K562 (cell line): ENCODE measurements at regions not wholly inside any gene's neighbourhood (a gene's known extent, or its start where the extent isn't known, plus 50 kb on each side); places are given as distances from the start of the nearest gene placed in this dataset.

Experiments
- ATAC-seq: fragments of 200-7000 bp; cut with Tn5 transposase; 3 replicates; pipeline ENCODE4 v1.9.1; 2020; ENCODE audit warnings: moderate library complexity
- BruUV-seq: library from RNA; stranded (reverse); fragments of 400-500 nt; replicated peaks from 2 replicates; lab custom pipeline; 2021; lab: Mats Ljungman, UMichigan
- CTCF ChIA-PET: fragments of 300-600 bp; formaldehyde crosslinking; extraction: SDS; loops from one replicate; lab custom pipeline; 2021; ENCODE audit warnings: low intra/inter-chr PET ratio; lab: Yijun Ruan, JAX
- POLR2A ChIA-PET: fragments of 300-600, 350-650 bp; sonication (Branson Sonifier 250); formaldehyde crosslinking; extraction: SDS; loops from one replicate; lab custom pipeline; 2021; ENCODE audit warnings: antibody characterized with exemption, inconsistent platforms; lab: Yijun Ruan, JAX
- DNase-seq, 4 experiments: peaks; one replicate each; pipeline versions ENCODE4 v3.0.0 to v3.0.0-alpha.2; 2011 to 2018; ENCODE audit warnings: low spot score in 3 of 4, mixed read lengths in 3 of 4; ENCODE audit errors: extremely low read depth in 1 of 4
- FAIRE-seq: peaks from 2 replicates; lab custom pipeline; 2011; peaks lifted over from hg19 to GRCh38; lab: Jason Lieb, UNC
- H2AFZ ChIP-seq: 2 replicates; pipeline ENCODE4 v1.6.0; 2011; ENCODE audit warnings: low read depth, low read length, control low read depth, inconsistent platforms
- H3K27ac ChIP-seq: fragments of 200-600 bp; 3 replicates; pipeline ENCODE4 v1.8.0; 2011; ENCODE audit warnings: low read depth, mild to moderate bottlenecking, control low read depth, inconsistent platforms, low read length, moderate library complexity, mixed read lengths; ENCODE audit errors: extremely low read depth
- H3K27me3 ChIP-seq, 2 experiments: fragments of 300-600 bp in 1 of 2; 2 replicates in 1 of 2; 3 replicates in 1 of 2; pipeline versions ENCODE4 v1.6.0 to v1.8.0; 2011; ENCODE audit warnings: inconsistent platforms in 2 of 2, low read length in 2 of 2, mild to moderate bottlenecking in 1 of 2, mixed read lengths in 1 of 2, moderate library complexity in 1 of 2; ENCODE audit not compliant: control insufficient read depth in 2 of 2, insufficient read depth in 2 of 2
- H3K36me3 ChIP-seq: fragments of 300-600 bp; 3 replicates; pipeline ENCODE4 v1.8.0; 2011; ENCODE audit warnings: mild to moderate bottlenecking, low read length, inconsistent platforms; ENCODE audit not compliant: control insufficient read depth, insufficient read depth
- H3K4me1 ChIP-seq, 2 experiments: fragments of 200-600 bp in 1 of 2; replicated peaks in 1 of 2; 2 replicates in 1 of 2; 3 replicates in 1 of 2; pipeline versions ENCODE4 v1.5.1 to v1.8.0; 2011; ENCODE audit warnings: inconsistent platforms in 2 of 2, low read length in 2 of 2, mild to moderate bottlenecking in 1 of 2, mixed read lengths in 1 of 2, moderate library complexity in 1 of 2; ENCODE audit not compliant: control insufficient read depth in 2 of 2, insufficient read depth in 2 of 2
- H3K4me2 ChIP-seq: 2 replicates; pipeline ENCODE4 v1.6.1; 2011; ENCODE audit warnings: low read length, control low read depth, inconsistent platforms, mixed read lengths; ENCODE audit not compliant: insufficient read depth
- H3K4me3 ChIP-seq: fragments of 200-600 bp; sonication (generic), shearing (Covaris generic); 2 replicates; pipeline ENCODE4 v1.5.1; 2016; ENCODE audit warnings: control low read depth, inconsistent platforms
- H3K79me2 ChIP-seq: fragments of 200-600 bp; 3 replicates; pipeline ENCODE4 v1.8.0; 2011; ENCODE audit warnings: low read length, inconsistent platforms; ENCODE audit not compliant: control insufficient read depth, insufficient read depth
- H3K9ac ChIP-seq, 2 experiments: 2 replicates each; pipeline versions ENCODE4 v1.6.0 to v1.6.1; 2011; ENCODE audit warnings: low read depth in 2 of 2, low read length in 2 of 2, control low read depth in 1 of 2, inconsistent platforms in 1 of 2, mild to moderate bottlenecking in 1 of 2, mixed read lengths in 1 of 2; ENCODE audit not compliant: insufficient read depth in 1 of 2
- H3K9me1 ChIP-seq: one replicate; pipeline ENCODE4 v1.6.0; 2011; ENCODE audit warnings: inconsistent platforms, mild to moderate bottlenecking, low read length, moderate library complexity; ENCODE audit not compliant: control insufficient read depth, insufficient read depth
- H3K9me3 ChIP-seq: replicated peaks from 2 replicates; pipeline ENCODE4 v1.5.1; 2011; ENCODE audit warnings: low read depth, low read length, inconsistent platforms; ENCODE audit not compliant: control insufficient read depth, insufficient read depth
- H4K20me1 ChIP-seq: replicated peaks from 2 replicates; pipeline ENCODE4 v1.6.1; 2011; ENCODE audit warnings: low read length, inconsistent platforms, mixed read lengths; ENCODE audit not compliant: control insufficient read depth, insufficient read depth
- EHMT2 ChIP-seq: fragments of 450-650 bp; IDR thresholded peaks from 2 replicates; pipeline ENCODE4 v1.6.1; 2018; ENCODE audit warnings: antibody characterized with exemption
- FUS ChIP-seq: fragments of 200-400 bp; formaldehyde crosslinking; optimal IDR thresholded peaks from 2 replicates; pipeline ENCODE3; 2017; ENCODE audit warnings: low read depth, low read length
- HDAC2 ChIP-seq: fragments of 450-650 bp; IDR thresholded peaks from 2 replicates; pipeline ENCODE4 v1.6.1; 2016; ENCODE audit warnings: mild to moderate bottlenecking
- HMGN3 ChIP-seq: IDR thresholded peaks from 2 replicates; pipeline ENCODE4 v1.6.1; 2011; ENCODE audit warnings: borderline replicate concordance, low read depth, mild to moderate bottlenecking, mixed read lengths, low read length; ENCODE audit not compliant: insufficient read length; ENCODE audit errors: extremely low read depth
- KLF1 ChIP-seq: fragments of 450-650 bp; IDR thresholded peaks from 2 replicates; pipeline ENCODE4 v1.6.1; 2016; ENCODE audit warnings: missing genetic modification characterization, missing compliant biosample characterization
- POU5F1 ChIP-seq: fragments of 150-350 bp; IDR thresholded peaks from 2 replicates; pipeline ENCODE4 v1.6.1; 2014; ENCODE audit warnings: borderline replicate concordance, low read length, low read depth, mild to moderate bottlenecking; ENCODE audit not compliant: partially characterized antibody
- PRDM10 ChIP-seq: fragments of 450-650 bp; IDR thresholded peaks from 2 replicates; pipeline ENCODE4 v1.6.1; 2018; ENCODE audit not compliant: partially characterized antibody
- RBM14 ChIP-seq: fragments of 200-400 bp; formaldehyde crosslinking; IDR thresholded peaks from 2 replicates; pipeline ENCODE4 v1.6.1; 2018; ENCODE audit warnings: low read depth, mild to moderate bottlenecking, low read length, moderate library complexity, borderline replicate concordance; ENCODE audit not compliant: insufficient read depth
- RFX5 ChIP-seq: IDR thresholded peaks from 2 replicates; pipeline ENCODE4 v1.6.1; 2011; ENCODE audit warnings: low read depth, mild to moderate bottlenecking, improper control_type of control experiment, low read length
- SMAD3 ChIP-seq: fragments of 450-650 bp; formaldehyde crosslinking; conservative IDR thresholded peaks from 2 replicates; pipeline ENCODE4 v1.4.0; 2020; ENCODE audit warnings: mild to moderate bottlenecking
- TEAD2 ChIP-seq: fragments of 450-650 bp; IDR thresholded peaks from 2 replicates; pipeline ENCODE4 v1.6.1; 2016; ENCODE audit warnings: missing genetic modification characterization, control low read depth, missing compliant biosample characterization
- THRAP3 ChIP-seq: fragments of 450-650 bp; IDR thresholded peaks from 2 replicates; pipeline ENCODE4 v1.6.1; 2016; ENCODE audit warnings: mild to moderate bottlenecking, inconsistent platforms, borderline replicate concordance
- ZNF184 ChIP-seq: sonication (generic); formaldehyde crosslinking; IDR thresholded peaks from 2 replicates; pipeline ENCODE4 v1.5.0; 2020; ENCODE audit warnings: missing genetic modification reagents
- ZNF408 ChIP-seq: fragments of 250-450 bp; sonication (Bioruptor Pico); IDR thresholded peaks from 2 replicates; pipeline ENCODE4 v1.4.0; 2020; ENCODE audit warnings: low read depth, mild to moderate bottlenecking, moderate library complexity
- ZNF75A ChIP-seq: fragments of 450-650 bp; formaldehyde crosslinking; IDR thresholded peaks from 2 replicates; pipeline ENCODE4 v1.4.0; 2020; ENCODE audit warnings: mild to moderate bottlenecking
- WGBS: fragments of 100-300 bp; shearing (Covaris generic); methylation state at CpG from one replicate; pipeline ENCODE4 v1.1.6; 2016; ENCODE audit warnings: low coverage, mixed read lengths; ENCODE audit not compliant: insufficient coverage; ENCODE audit errors: missing lambda C conversion rate; 5-methylcytosine and 5-hydroxymethylcytosine counted together
- in situ Hi-C: fragments of 300-500 bp; cut with MboI; formaldehyde crosslinking; loops from 4 replicates; pipeline ENCODE4 v1.15.0; 2018; ENCODE audit warnings: inconsistent platforms, mixed read lengths
- intact Hi-C: fragments of 100-400 bp; cut with micrococcal nuclease; formaldehyde crosslinking; loops from 2 replicates; pipeline ENCODE4 v1.14.2; 2022
- TF ChIP-seq, protein P1 (sequence below), 3 experiments: IDR thresholded peaks in 2 of 3; conservative IDR thresholded peaks in 1 of 3; 2 replicates each; pipeline ENCODE4 v1.5.1; 2011 to 2012; ENCODE audit warnings: low read length in 3 of 3, mild to moderate bottlenecking in 3 of 3, control low read depth in 2 of 3, improper control_type of control experiment in 1 of 3, inconsistent platforms in 1 of 3, low read depth in 1 of 3, mixed read lengths in 1 of 3, moderate library complexity in 1 of 3; ENCODE audit not compliant: insufficient read depth in 2 of 3
- TF ChIP-seq, protein P2 (sequence below), 2 experiments: fragments of 250-450 bp in 1 of 2; fragments of 450-650 bp in 1 of 2; sonication (Bioruptor Pico) in 1 of 2; IDR thresholded peaks; 2 replicates each; pipeline versions ENCODE4 v1.6.1 to v1.8.0; 2016 to 2021; ENCODE audit warnings: mild to moderate bottlenecking in 2 of 2, moderate library complexity in 2 of 2, missing compliant biosample characterization in 1 of 2, missing genetic modification characterization in 1 of 2

DNA sequence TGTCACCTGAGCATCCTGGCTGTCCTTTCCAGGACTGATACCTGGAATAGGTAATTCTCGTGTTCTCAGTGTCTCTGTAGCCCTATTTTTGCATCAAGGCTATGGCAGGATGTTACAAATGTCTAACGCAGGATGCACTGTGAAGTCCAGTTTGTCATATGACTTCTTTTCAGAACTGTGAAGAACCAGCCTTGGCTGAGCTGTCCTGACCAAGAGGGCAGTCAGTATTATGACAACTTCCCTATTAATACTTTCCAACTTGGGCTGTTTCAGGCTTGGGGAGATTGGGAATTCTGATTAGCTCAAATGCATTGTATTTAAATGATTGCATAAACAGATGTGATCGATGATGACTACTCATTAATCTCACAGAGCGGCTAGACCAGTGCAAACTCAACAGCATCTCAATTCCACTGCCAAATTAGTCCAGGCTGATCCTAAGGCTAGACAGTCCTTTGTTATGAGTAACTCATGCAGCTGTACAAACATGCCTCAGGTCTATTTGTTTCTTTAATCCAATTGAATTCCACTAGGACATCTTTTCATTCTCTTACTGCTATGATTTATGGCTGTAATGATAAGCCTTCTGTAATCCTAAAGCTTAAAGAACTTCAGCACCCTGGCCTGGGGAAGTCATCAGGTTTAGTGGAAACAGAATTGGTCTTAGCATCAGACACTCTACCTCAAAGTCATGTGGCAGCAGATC lies 331.6 kb downstream of the KCNS3 start:
- H3K4me1 ChIP-seq, result no peaks in the 10 kb centered on the region
- no peak overlapping the region for H3K4me3 ChIP-seq
- H3K79me2 ChIP-seq, result no peaks in the 10 kb centered on the region
- DNase-seq, result no peak
- H3K9ac ChIP-seq, result no peak overlapping the region
- no peaks in the 10 kb centered on the region for H3K36me3 ChIP-seq
- H3K27me3 ChIP-seq, result no peaks in the 10 kb centered on the region
- intact Hi-C loops, result no loop called here
- FAIRE-seq, result no peak
- no TSS peak for BruUV-seq
- ChIA-PET CTCF (no interaction called here), POLR2A (no interaction called here)
- H3K9me1 ChIP-seq, result no peaks in the 10 kb centered on the region
- no peak overlapping the region for H2AFZ ChIP-seq
- in situ Hi-C loops, result no loop called here
- no peak overlapping the region for H3K4me2 ChIP-seq
- no peaks in the 10 kb centered on the region for H4K20me1 ChIP-seq
- 1% methylated on average over 4 of the region's 4 CpGs for WGBS
- ATAC-seq, result no peak
- H3K9me3 ChIP-seq, result no peaks in the 10 kb centered on the region; the same call in 1 of the 2 replicates
- H3K27ac ChIP-seq, result no peak overlapping the region
- TF ChIP-seq ZNF184 (CRISPR knock-in tag) (no peak), THRAP3 (no peak), RBM14 (no peak), KLF1 (tag) (no peak), POU5F1 (no peak), FUS (no peak), ZNF408 (CRISPR knock-in tag) (no peak), HDAC2 (no peak), SMAD3 (no peak), HMGN3 (no peak), EHMT2 (no peak), PRDM10 (no peak), ZNF75A (CRISPR knock-in tag) (no peak), RFX5 (no peak), TEAD2 (tag) (no peak)
- TF ChIP-seq, protein P1, sequence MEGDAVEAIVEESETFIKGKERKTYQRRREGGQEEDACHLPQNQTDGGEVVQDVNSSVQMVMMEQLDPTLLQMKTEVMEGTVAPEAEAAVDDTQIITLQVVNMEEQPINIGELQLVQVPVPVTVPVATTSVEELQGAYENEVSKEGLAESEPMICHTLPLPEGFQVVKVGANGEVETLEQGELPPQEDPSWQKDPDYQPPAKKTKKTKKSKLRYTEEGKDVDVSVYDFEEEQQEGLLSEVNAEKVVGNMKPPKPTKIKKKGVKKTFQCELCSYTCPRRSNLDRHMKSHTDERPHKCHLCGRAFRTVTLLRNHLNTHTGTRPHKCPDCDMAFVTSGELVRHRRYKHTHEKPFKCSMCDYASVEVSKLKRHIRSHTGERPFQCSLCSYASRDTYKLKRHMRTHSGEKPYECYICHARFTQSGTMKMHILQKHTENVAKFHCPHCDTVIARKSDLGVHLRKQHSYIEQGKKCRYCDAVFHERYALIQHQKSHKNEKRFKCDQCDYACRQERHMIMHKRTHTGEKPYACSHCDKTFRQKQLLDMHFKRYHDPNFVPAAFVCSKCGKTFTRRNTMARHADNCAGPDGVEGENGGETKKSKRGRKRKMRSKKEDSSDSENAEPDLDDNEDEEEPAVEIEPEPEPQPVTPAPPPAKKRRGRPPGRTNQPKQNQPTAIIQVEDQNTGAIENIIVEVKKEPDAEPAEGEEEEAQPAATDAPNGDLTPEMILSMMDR (IDR thresholded peaks at IDR 0.05 in 2 of 3, conservative IDR thresholded peaks at IDR 0.05 in 1 of 3; ENCODE audit: insufficient read depth in 2 of 3, low read depth in 1 of 3, low read length in 3 of 3), result no peak
- TF ChIP-seq, protein P2, sequence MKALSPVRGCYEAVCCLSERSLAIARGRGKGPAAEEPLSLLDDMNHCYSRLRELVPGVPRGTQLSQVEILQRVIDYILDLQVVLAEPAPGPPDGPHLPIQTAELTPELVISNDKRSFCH (CRISPR knock-in tag; IDR thresholded peaks at IDR 0.05), result no peak
- TF ChIP-seq, protein P2 (tag; IDR thresholded peaks at IDR 0.05), result no peak
